Left kidney (tissue), 1 donor: ENCODE measurements at regions not wholly inside any gene's neighbourhood (a gene's known extent, or its start where the extent isn't known, plus 50 kb on each side); places are given as distances from the start of the nearest gene placed in this dataset.

Experiments used
- DNase-seq: peaks from one replicate; pipeline ENCODE4 v3.0.0-alpha.2; 2013

DNA sequence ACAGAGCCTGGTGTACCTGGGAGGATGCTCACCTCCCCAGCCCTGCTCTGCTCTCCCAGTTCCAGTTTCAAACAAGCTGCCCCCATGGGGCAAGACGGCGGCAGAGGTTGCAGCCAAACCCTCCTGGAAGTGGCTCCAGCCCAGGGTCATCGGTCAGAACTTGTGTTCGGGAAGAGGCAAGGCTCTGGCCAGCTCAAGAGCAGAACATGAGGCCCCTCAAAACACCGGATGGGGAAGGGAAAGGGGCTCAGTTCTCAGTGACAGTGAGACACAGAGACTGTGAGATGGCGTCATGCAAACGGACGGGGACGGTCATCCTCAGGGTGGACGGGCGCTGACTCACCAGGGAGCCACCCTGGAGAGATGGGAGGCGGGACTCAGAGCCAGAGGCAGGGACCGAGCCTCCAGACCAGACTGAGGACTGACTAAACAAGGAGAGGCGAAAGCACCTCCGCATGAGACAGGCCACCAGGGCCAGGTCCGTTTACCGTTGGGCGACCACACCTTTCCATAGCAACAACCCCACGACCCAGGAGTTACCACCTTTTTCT, 63.9 kb upstream of the GALNT9 start:
- DNase-seq, result no peak

DNA sequence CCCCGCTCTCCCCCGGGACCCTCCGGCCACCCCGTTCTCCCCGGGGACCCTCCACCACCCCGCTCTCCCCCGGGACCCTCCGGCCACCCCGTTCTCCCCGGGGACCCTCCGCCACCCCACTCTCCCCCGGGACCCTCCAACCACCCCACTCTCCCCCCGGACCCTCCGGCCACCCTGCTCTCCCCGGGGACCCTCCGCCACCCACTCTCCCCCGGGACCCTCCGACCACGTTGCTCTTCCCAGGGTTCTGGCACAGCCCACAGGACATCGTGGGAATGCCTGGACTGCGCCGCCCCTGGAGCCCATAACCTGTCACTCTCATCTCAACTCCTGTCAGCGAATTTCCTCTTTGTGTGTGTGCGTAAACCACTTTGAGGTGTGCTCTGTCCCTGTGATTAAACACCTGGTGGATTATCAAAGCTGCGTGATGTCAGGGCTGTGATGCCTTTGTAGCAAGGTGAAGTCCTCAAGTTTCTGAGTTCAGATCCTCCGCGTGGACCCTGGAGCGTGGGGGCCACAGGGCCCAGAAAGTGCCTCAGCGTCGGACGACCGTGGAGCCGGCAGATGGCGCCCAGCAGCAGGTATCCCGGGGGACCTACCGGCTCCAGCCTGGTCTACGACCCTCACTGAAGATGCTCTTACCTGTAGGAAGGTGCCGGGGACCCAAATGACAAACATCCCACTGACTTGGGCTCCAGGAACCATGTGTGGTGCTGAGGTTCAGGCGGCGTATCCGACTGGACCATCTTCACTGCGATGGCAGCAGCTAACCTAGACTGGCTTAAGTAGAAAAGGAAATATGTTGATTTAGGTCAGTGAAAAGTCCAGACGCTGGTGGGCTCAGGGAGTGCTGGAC, 63.2 kb upstream of the GALNT9 start:
- no peak for DNase-seq

DNA sequence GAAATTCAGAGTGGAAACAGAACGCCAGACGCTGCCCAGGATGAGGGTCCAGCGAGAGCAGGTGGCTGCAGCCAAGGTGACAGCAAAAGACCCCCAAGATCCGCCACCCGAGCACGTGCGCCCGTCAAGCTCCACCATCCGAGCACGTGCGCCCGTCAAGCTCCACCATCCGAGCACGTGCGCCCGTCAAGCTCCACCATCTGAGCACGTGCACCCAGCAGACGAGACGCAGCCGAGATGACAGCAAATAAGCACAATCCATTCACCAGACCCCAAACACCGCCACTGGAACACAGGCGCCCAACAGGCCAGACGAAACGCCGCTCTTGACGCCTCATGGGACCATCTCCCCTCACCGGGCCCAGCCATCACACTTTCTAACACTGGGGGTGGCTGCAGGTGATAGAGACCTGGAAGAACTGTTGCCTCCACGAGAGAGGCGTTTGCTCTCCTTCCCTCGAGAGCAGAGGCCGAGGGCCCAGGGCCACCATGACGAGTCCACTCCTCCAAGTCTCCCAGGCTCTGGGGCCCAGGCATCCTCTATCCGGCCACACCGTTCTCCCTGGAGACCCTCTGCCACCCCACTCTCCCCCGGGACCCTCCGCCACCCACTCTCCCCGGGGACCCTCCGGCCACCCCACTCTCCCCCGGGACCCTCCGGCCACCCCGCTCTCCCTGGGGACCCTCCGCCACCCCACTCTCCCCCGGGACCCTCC, 62.1 kb upstream of the GALNT9 start:
- no peak for DNase-seq

DNA sequence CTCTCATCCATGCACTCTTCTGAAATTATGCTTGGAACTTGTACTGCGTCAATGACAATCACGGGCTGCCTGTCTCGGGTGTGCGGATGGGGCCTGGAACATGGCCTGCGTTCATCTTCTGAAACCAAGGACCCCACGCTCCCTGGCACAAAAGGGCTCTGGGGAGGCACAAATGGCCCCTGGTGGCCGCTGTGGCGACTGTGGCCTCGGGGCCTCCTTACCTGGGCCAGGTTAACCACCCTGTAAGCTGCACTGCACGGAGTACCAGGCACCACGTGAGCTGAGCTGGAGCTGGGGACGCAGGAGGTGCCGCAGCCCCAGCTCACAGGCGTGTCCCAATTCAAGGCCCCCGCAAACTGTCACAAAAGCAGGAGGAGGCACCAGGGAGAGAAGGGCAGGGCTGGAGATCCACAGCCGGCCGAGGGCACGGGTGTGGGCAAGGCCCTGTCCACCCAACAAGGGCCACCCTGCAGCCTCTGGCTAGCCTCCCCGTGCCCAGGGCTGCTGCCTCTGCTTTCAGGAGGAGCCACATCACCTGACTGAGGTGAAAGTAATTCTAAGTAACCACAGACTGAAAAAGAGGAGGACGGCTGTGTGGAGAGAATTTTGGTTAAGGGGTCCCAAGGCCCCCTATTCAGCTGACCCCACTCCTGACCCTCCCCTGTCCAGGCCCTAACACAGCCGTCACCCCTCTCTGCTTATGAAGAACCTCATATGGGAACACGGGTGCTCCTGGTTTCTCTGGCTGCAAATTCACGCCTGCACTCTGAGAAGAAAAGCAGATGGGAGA, 61.1 kb upstream of the GALNT9 start:
- no peak for DNase-seq

DNA sequence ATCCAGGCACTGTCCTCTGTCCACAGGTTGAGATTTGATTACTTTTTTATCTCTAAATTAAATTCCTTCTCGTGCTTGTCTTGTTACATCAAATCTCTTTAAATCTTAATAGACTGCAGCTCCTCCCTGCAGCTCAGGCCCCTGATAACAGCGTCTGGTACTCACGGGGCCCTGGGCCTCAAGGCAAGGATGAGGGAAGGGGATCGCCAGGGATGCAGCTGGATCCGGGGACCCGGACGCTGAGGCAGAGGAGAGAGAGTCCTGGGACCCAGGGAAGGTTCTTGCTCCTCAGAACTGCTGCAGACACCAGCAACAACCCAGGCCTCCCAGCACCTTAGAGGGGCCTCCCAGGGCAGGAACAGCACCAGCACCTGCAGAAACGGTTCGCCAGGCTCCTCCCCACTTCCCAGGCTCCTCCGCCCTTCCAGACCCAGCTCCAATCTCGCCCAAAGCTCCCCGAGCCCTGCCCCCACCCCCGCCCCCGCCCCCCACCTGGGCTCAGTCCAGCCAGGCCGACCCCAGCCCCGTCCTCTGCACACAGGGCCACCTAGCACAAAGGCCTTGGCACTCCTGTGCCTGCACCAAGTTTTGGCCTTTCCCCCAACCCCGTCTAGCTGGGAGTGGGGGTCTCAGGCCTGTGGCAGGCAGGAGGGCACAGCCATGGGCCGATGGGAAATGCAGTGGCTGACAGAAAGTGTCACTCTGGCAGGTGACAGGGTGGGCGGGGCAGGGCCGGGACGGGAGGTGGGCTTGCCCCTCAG, 60.3 kb upstream of the GALNT9 start:
- DNase-seq, result no peak

DNA sequence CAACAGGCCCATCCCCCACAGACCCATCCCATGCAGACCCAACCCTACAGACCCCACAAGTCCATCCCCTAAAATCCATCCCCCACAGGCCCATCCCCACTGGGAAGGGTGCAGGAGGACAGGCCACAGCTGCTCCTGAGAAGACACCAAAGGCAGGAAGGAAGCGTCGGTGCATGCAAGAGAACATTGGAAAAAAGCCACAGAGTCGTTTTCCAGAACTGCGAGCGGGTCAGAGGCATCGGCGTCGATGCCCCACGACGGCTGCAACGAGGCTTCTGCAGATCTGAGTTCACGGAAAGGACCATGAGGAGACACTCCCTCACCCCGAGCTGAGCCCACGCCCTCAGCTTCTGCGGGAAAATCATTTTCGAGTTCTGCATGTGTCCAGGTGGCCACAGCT, 59.6 kb upstream of the GALNT9 start:
- DNase-seq, result no peak

DNA sequence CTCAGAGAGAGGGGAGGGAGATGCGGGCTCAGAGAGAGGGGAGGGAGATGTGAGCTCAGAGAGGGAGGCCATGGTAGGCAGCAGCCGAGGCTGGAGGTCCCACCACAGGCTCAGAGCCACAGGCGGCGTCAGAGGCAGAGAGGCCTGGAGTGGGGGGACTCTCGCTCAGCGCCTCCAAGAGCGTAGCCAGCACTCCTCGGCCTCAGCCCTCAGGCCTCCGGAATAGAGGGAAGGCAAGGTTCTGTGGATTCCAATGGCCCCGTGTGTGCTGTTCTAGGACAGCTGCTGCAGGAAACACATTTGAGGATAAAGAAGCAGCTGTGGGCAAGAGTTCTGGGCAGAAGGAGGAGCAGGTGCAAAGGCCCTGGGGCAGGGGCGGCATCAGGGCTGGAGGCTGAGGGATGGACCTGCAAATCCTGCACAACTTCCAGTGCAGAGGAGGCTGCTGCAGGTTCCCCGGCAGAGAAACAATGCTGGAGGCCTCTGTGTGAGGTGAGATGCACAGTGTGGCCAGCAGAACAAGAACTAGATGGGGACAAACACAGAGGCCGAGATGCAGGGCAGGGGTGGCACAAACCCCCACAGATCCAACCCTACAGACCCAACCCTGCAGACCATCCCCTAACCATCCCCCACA, 59.1 kb upstream of the GALNT9 start:
- no peak for DNase-seq

DNA sequence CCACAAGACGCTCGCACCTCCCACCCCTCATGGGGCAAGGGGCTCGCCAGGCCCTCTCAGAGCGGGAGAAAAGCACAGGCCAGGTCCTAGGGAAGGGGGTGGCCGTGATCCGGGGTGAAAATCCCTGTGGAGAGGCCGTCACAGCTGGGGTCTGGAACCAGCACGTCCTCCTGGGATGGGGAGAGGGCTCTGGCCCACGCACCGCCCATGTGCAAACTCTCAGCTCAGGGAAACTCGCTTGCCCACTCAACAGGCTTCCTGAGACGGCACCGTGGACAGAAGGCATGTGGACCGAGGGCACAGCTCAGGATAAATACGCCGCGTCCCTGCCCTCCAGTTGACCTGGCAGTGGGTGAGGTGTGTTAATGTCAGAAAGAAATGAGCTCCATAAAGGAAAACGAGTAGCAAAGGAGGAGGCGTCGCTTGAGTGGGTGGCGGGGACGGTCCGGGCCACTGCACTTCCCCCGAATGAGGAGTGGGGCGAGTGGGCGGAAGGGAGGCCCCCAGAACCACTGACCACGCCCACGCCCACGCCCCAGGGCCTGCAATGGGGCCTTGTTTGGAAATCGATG, 57.6 kb upstream of the GALNT9 start:
- no peak for DNase-seq

DNA sequence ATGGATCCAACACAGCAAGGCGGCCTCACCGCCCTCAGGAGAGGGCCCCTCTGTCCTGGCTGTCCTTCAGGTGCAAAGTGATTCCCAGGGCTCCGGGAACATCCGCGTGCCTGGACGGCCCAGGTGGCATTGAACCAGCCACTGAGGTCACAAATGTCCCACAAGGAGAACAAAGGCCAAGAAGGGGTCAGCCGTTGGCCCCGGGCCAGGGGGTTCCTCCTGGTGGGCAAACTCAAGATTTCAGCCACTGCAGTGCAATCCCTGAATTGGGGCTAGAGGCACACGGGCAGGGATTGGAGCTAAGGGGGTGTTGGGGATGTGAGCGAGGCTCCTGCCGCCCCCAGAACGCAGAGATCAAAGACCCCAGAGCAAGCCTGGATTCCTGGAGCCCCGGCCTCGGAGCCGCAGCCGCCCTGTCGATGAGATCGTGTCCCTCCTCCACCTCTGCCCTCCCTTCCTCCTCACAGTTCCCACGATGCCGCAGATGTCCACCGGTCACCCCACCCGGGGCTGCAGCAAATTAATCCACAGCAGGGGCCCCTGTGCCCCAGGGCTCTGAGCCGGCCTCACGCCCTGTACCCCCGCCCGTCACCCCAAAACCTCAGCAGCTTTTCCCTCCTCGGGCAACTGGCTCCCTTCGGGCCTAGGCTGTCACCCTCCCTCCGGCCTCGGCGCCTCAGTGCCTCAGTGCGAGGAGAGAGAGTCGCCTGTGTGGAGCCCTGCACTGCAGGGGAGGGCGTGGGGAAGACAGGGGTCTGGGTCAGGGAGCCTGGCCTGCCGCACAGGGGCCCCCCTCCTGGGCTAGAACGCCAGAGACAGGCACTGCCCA, 56.7 kb upstream of the GALNT9 start:
- DNase-seq, result no peak

DNA sequence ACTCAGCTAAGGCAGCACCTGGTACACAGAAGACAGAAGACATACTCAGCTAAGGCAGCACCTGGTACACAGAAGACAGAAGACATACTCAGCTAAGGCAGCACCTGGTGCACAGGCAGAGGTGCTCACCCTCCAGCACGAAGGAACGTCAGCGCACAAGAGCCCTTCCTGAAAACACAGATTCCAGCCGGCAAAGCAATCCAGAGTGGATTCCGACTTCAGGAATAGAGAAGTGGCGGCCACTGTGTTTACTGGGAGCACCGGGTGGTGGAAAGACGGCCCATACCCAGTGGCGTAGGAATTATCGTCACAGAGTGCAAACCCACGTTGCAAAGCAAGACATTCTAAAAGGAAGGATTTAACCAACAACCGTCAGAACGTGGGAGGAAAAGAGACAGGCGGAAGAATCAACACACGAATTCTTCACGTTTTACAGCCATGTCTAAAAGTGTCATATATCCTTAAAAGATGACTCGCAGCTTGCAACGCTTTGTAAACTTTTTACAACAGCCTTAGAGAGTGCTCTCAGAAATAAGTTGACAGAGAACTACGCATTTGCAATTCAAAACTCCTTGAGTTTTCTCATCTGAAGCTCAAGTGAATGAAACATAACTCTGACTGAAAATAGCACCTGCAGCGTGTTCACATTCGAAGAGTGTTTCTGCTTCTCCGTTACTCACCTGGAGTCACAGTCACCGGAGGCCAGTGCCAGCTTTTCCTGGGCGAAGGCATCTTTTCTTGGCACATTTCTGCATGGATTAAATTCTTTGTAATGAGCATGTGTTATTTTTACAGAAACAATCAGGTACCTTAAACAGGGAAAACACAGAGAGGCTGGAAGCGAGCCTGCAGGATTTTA, 55.8 kb upstream of the GALNT9 start:
- no peak for DNase-seq

DNA sequence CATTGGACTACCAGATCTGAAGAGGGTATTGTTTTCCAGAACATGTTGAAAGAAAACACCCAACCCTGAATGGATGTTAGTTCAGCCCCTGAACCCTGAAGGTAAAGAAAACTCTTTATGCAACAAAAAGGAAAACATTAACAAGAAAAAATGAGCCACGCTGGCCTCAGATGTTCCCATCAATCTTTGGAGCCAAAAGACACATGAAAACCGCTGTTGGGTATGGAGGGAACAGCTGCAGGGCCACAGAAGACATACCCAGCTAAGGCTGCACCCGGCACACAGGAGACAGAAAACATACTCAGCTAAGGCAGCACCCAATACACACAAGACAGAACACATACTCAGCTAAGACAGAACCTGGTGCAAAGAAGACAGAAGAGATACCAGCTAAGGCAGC, 51.3 kb upstream of the GALNT9 start:
- no peak for DNase-seq

DNA sequence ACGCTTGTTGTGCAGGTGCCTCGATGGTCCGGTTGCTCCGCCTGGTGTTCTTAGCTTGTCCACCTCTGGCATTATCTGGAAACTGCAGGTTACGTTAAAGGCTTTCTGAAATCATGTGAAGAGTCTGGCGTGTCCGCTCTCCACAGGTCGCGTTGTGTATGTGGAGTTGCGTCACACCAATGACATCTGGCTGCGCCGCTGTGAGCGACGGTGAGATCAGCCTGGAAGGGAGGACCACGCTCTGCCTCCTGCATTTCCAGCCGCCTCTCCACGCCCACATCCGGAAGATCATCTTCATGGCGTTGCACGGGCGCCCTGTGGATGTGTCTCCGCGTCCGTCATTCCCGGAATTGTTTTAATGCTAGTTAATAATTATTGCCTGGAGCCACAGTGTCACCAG, 50.6 kb upstream of the GALNT9 start:
- DNase-seq, result no peak

DNA sequence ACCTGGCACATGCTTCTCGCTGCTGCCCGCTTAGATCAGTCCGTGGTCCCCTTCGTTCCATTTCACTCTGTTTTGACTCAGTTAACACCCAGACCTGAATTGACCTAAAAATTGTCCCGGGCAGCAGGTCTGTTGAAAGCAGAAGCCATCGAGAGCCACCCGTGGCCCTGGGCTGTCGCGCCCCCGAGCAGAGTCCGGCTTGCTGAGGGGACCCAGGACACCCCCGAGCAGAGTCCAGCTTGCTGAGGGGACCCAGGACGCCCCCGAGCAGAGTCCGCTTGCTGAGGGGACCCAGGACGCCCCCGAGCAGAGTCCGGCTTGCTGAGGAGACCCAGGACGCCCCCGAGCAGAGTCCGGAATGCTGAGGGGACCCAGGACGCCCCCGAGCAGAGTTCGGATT, 50.2 kb upstream of the GALNT9 start:
- DNase-seq, result no peak
